Heart left ventricle (tissue), 13 donors: ENCODE measurements at regions not wholly inside any gene's neighbourhood (a gene's known extent, or its start where the extent isn't known, plus 50 kb on each side); places are given as distances from the start of the nearest gene placed in this dataset.

Source experiments
- POLR2A ChIP-seq, 2 donors: fragments of 450-650 bp; IDR thresholded peaks; one replicate each; pipeline ENCODE4 v1.6.1; 2017; ENCODE audit warnings: antibody characterized with exemption in 2 of 2, mild to moderate bottlenecking in 2 of 2, moderate library complexity in 2 of 2
- TF ChIP-seq, protein P1 (sequence below), 12 donors: fragments of 200-600 bp; sonication (generic) in 4 of 12; IDR thresholded peaks; one replicate each; pipeline versions ENCODE4 v1.5.0 to v1.8.0; 2018 to 2022; ENCODE audit warnings: antibody characterized with exemption in 12 of 12, mild to moderate bottlenecking in 5 of 12
- donor health status: ischemic (EF 13 %, LVEDD 7.1; RV severe dilation, severe dysfunction).
- donor health status: DM: no; HTN: yes; CAD: no.
- donor health status: DM: no; HTN: no; CAD: no.
- donor health status: ischemic (EF 25% LVEDD 6.9; RV normal size, moderate dysfunction).
- donor health status: ischemic (EF 25% LVEDD 5.7; RV mildly dilated, moderate dysfunction).
- donor health status: ischemic (EF 35%, LVEDD 5.7; RV mildly dilated, moderate dysfunction).
- donor health status: nonischemic (EF 11% LVEDD 7.7; RV severe dilation, severe dysfunction).
- donor health status: DM: yes; HTN: yes; CAD: no.
- donor health status: PGD.
- donor health status: ischemic (EF 29% LVEDD 5.4; RV normal size, mild dysfunction).
- donor health status: nonischemic (EF 23%, LVEDD 6.1; RV moderate dilation, normal function).

DNA sequence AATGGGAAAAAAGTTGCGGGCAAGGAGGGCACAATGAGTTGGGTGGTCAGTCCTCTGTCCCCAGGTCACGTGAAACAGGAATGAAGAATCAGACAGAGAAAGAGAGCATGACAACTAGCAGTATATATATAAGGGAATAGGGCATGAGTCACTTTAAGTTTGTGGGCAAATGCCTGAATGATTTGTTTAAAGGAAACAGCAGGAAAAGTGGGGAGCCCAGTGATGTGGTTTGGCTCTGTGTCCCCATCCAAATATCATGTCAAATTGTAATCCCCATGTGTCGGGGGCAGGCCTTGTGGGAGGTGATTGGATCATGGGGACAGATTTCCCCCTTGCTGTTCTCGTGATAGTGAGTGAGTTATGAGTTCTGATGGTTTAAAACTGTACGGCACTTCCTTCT, 195.3 kb upstream of the IGF1 start:
- TF ChIP-seq, protein P1, sequence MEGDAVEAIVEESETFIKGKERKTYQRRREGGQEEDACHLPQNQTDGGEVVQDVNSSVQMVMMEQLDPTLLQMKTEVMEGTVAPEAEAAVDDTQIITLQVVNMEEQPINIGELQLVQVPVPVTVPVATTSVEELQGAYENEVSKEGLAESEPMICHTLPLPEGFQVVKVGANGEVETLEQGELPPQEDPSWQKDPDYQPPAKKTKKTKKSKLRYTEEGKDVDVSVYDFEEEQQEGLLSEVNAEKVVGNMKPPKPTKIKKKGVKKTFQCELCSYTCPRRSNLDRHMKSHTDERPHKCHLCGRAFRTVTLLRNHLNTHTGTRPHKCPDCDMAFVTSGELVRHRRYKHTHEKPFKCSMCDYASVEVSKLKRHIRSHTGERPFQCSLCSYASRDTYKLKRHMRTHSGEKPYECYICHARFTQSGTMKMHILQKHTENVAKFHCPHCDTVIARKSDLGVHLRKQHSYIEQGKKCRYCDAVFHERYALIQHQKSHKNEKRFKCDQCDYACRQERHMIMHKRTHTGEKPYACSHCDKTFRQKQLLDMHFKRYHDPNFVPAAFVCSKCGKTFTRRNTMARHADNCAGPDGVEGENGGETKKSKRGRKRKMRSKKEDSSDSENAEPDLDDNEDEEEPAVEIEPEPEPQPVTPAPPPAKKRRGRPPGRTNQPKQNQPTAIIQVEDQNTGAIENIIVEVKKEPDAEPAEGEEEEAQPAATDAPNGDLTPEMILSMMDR (IDR thresholded peaks at IDR 0.05): no peak
- no peak for TF ChIP-seq POLR2A (IDR thresholded peaks at IDR 0.05)
